NCI-H2196 treated with DMSO at 0.1 percent for 48 hours (cell line): ENCODE measurements at regions not wholly inside any gene's neighbourhood (a gene's known extent, or its start where the extent isn't known, plus 50 kb on each side); places are given as distances from the start of the nearest gene placed in this dataset.

Experiments used
- DNase-seq: peaks from one replicate; lab custom pipeline; 2025; ENCODE audit not compliant: unreplicated experiment; lab: John Stamatoyannopoulos, UW

DNA sequence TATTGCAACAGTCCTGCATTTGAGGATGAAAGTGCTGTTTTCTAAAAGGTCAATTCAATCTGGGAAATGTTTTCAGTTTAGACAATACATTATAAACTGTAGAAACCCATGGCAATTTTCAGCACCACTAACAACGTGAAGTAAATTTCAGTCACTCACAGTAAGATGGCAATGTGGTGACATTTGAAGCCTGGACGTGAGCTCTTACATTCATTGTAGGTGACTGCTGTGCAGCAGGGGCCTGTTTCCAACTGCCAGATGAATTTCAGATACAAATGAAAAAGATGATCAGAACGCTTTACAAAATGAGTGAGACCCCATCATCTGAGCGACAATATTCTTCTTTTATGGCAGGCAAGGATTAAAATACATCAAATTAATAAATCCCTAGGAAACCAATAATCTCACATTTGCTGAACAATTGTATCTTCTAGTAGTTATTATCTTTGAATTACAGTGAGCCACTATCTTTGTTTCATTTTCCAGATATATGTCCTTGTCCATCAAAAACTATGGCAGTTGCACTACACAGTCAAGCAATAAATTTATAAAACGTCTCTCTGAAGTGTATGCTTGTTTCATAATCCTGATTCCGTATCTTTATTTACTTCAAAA, 1816.8 kb downstream of the OLFM4 start:
- DNase-seq: no peak

DNA sequence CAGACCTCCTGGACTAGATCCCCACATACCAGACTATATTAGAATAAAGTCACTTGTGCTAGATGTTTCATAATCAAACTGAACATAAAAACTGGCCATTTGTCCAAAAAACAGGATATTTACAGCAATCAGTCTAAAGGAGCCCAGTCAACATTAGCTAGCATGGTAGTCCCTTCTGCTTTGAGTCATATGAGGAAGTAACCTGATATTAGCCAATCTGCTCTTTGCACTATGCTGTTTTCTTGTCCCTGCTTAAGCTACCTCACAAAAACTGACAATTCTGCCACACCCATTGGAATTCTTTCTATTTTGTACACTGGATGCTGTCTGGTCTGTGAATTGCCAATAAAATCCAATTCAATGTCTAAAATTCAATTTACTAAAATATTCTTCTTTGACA, 1824.2 kb downstream of the OLFM4 start:
- DNase-seq: no peak

DNA sequence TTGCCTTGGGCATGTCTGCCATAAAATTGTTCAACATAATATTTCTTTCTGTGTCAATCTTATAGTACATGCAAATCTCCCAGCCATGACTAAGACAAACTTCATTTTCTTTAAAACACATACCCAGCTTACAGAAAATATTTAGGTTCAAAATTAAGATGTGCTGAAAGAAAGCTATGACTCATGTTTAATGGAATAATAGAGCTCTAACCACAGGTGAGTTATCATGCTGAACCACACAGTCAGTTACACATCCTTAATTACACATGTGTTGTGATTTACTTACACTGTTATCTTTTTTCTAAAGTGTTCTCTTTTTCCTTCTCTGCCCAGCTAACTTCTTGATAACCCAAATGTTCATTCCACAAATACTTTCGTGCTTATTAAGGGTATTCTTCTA, 1831.2 kb downstream of the OLFM4 start:
- DNase-seq: no peak

DNA sequence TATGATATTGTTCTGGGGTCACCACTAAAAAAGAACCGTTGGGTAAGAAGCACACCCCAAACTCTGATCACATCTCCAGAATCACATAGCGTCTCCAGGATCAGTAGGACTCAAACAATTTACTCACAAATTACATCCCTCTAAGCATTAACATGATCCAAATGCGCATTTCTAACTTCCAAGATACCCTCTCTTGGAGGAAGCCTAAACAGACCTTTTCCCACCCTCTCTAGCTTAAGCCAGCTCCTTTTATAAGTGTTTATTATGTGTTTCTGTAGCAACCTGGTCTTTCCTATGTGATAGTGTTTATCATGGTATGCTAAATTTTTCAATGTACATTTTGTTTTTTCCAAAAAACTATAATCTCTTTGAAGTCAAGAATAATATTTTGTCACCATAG, 1846.5 kb downstream of the OLFM4 start:
- DNase-seq: no peak

DNA sequence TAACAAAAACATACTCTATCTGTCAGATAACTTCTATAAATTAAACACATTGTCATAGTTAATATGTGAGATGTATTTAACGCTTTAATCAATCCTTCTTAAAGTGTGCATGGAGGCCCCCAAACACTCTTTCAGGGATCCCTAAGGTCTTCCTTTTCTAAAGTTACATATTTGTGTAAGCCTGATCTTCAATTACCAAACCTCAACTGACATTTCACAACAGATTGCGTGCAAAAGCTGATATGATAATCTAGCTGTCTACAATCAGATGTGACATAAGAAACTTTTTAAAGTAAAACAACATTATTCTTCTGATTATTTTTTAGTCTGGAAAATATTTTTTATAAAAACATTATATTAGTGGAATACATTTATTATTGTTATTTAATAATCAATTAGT, 1850.4 kb downstream of the OLFM4 start:
- DNase-seq: no peak

DNA sequence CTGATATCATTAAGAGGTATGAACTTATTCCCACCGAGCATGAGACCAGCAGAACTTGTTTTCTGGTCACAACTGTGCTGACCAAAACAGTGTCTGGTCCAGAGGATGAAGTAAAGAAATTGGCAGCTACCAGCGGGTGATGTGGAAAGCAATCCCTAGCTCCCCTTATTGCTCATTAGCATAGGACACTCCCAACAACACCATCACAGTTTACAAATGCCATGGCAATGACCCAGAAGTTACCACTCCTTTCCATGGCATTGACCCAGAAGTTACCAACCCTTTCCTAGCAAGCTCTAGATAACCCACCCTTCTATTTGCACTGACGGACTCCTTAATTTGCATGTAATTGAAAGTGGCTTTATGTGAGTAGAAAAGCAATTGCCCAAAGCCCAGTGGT, 1856.1 kb downstream of the OLFM4 start:
- no peak for DNase-seq

DNA sequence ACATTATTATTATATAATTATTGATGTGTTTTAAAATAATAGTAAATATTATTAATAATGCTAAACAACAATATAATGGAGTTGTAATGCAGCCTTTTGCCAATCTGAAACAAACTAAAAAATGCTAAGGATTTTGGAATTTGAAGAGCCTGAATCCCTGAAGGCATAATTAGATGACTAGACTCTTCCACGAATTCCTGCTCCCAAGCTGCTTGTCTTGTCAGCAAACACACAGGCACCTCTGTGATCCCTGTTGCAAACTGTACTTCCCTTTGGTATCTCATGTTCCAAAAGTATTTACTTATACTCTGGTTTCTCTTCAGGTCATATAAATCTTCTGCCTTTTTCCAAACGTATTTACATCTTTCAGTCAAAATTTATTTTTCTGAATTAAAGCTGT, 1862.4 kb downstream of the OLFM4 start:
- no peak for DNase-seq

DNA sequence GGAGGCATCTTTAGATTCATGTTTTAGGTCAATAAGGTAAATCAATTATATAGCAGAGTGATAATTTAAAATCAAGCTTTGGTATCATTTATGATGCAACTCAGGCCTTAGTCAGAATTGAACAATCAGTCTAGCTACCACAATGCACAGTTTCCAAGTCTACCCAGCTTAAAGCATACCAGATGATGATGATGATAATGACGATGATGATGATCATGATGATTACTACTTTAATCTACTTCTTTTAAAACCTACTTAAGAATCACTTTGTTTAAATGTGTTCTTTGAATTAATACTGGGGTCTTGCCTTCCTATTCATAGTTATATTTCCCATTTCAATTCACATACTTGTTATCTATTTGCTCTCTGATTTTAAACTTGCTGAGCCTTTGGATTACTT, 1872.7 kb downstream of the OLFM4 start:
- DNase-seq: no peak

DNA sequence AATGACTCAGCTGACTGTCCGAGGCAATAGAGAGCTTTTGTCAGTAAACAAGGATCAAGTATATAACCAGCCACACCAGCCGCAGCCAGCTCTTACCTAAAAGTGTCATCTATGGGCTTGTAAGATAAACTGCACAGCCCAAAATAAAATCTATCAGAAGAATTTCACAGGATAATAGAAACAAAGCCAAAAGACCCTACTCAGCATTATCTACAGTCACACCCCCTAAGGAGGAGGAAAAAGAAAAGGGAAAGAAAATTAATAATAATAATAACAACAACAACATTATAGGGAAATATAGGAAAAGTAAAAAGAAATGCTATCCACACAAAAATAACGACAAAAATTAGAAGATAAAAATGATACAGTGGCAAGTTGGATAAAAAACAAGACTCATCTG, 1883.8 kb downstream of the OLFM4 start:
- DNase-seq: no peak

DNA sequence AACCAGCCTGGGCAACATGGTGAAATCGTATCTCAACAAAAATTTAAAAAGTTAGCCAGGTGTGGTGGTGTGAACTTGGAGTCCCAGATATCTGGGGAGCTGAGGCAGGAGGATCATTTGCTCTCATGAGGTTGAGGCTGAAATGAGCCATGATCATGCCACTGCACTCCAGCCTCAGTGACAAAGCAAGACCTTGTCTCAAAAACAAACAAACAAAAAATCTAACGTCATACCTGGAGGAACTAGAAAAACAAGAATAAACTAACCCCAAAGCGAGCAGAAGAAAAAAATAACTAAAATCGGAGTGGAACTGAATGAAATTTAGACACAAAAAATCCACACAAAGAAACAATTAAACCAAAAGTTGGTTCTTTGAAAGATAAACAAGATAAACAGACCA, 1885.1 kb downstream of the OLFM4 start:
- DNase-seq: no peak

DNA sequence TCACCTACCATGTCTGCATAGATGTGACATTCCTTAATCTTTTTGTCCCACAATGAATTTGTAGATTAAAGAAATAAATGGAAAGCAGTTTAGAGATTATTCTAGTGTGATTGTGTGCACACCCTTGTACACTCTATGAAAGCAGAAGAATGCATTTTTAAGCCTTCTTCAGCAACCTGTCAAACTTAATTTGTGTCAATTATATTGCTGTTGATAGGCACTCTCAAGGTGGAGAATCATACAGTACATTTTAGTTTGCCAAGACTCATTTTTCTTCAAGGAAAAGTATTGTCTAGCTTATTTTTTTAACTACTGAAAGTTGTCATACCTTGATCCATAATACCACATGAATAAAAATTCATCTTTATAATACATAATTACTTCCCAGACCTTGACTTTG, 1898.9 kb downstream of the OLFM4 start:
- no peak for DNase-seq

DNA sequence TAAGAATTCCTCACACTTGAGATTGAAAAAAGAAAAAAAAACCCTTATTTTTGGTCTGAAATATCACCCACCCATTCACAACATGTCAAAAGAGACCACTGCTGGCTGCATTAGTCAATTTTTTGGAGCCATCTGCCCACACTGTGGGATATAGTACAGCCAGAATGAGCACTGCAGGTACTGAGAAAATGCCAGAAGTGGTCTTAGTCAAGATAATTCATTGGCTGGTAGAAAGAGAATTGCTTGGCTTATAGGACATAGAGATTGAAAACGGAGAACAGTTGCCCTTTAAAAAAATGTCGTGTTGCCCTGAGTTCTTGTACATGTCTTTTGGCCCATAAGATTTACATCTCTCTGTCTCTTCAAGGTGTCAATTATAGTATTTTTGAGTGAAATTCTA, 1899.5 kb downstream of the OLFM4 start:
- DNase-seq: no peak

DNA sequence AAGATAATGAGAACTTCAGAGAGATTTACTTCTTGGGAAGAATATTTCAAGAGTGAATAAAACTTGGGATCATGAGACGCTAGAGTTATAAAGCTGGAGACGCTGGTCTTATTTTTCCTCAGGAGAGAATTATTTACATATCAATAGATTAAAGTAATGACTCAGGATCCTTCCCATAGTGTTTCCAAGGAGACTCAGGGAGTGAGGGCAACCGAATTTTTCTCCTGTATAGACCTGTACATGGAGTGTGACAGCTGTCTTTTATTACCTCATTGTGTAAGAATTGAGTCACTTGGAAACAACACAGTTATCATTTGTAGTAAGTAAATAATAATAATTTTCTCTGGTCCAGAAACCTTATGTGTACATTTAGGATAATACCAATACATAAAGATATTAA, 1905.5 kb downstream of the OLFM4 start:
- DNase-seq: no peak

DNA sequence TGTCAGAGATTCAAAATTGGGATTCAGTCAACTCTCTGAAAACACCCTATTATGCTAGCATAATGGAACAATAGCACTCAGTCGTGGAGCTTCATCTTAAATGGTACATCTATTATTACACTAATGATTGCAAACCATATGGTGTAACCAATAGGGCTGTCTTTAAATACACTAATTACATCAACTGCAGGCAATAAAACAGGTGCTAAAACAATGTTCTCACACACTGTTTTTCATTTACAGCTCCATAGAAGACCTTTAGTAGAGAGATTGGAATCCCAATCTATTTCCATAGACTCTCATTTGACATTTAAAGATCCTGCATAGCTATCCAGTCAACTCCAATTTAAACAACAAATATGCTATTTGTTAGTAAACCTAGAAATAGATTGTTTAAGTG, 1917.4 kb downstream of the OLFM4 start:
- no peak for DNase-seq

DNA sequence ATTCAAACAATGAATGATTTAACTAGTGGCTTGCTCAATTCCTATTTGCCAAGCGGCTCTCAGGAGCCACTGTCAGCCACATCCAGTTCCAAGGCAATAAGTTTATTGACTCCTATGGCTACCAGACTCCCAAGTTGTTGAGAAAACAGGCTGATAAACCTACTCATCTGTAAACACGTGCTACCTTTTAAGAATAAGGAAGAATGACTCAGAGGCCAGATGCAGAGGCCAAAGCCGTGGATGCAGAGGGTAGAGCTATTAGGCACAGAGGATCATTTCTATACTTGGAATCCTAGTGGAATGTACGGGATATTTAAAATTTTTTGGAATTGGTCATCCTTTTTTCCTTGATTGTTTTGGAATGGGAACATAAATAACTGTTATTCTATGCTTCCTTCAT, 1921.1 kb downstream of the OLFM4 start:
- no peak for DNase-seq

DNA sequence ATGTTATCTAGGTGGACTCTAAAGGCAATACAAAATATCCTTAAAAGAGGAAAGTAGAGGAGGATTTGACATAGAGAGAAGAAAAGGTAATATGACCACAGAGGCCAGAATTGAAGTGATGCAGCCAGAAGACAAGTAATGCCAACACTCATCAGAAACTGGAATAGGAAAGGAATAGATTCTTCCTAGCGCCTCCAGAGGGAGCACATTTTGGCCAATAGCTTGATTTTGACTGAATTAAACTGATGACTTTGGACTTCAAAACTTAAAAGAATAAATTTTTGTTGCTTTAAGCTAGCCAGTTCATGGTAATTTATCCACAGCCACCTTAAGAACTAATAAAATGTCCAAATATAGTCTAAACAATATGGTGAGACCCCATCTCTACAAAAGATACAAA, 1921.9 kb downstream of the OLFM4 start:
- DNase-seq: no peak

DNA sequence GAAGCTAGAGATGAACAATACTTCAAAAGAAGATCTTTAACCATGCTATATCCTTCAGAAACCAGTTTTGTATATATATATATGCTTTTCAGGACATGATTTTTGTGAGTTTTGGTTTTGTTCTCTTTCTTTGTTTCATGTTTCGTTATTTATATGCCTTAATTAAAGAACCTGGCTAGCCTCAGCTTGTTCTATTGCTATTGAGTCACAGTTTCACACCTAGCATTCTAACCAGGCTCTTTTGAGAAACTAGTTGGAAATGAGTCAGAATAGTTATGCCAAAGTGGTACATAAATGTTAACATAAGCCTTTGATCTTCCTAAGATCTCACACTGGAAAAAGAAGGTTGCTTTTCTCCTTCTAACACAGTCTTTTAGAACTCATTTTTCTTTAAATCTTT, 1925.2 kb downstream of the OLFM4 start:
- DNase-seq: no peak

DNA sequence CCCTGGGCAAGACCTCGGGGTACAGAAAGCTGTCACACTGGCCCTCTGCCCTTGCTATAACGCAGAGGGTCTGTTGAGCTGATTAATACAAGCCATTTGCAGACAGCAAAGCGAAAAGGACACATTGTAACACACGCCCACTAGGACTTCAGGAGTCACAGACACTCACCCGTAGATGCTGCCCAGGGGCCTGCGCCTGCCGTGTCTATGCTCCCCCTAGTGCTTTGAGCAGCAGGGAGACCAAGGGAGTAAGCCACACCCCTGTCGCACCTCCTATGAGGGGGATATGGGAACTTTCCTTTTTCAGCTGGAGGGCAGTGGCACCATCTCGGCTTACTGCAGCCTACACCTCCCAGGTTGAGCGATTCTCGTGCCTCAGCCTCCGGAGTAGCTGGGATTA, 1930.2 kb downstream of the OLFM4 start:
- no peak for DNase-seq

DNA sequence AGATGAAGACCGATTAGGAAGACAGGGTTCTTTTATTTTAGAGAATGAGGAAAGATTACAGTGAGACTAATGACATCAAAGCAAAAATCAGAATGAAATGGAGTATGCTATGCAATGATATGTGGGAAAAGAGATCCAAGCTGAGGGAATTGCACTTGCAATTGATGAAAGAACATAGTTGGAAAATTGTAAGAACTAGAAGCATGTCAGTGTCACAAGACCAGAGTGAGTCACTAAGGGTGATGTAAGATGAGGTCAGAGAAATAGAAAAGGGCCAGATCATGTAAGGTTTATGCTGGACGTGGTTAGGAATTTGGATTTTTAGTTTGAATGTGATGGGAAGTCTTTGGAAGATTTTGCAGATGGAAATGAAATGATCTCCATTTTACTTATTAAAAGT, 1937.3 kb downstream of the OLFM4 start:
- DNase-seq: no peak

DNA sequence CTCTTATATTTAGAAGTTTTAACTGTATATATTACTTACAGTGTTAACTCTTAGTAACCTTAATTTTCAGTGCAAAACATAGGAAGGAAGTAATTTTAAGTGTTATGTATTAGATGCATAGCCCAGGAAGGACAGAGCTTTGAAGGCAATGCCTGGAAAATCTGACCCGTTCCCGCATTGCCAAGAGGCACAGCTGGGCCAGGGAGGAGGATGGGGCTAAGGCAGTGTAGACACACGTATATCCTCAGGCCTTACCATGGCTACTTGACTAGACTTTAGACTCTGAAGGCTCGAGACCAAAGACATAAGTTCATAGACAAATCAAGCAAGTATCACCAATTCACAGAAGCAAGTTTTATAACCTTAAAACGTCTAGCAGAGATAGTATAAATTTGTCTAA, 1944.2 kb downstream of the OLFM4 start:
- no peak for DNase-seq

DNA sequence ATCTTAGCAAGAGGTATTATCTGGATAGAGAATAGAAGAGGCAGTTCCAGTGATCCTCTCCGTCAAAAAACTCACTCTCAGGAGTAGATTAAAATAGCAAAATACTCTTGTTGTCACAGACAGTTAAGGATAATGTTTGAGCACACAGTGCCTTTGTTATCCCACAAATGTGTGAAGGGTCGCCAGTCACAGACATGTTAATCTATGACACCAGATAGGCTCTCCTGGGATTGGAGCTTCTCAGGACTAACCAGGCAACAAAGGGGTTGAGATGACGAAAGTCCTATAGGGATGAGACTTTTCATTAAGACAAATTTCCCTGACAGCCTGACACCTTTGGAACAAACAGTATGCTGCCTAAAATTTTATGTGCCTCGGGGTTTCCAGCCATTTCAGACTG, 1947.1 kb downstream of the OLFM4 start:
- no peak for DNase-seq

DNA sequence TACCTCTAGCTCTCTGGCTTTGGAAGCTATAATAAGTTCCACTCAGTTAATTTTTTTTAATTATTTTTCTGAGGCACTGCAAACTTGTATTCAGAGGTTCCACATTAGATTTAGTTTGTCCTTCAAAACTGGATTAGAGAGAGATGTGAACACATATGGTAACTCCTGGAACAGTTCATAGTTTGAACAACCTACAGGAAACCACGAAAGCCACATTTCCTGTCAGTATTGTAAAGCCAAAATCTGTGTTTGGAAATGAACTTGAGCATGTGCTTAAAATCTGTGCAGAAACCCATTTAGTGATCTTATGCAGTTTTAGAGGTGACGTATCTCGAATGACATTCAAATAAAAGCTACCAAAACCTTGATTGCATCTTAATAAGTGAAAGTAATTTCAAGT, 1952.0 kb downstream of the OLFM4 start:
- DNase-seq: no peak

DNA sequence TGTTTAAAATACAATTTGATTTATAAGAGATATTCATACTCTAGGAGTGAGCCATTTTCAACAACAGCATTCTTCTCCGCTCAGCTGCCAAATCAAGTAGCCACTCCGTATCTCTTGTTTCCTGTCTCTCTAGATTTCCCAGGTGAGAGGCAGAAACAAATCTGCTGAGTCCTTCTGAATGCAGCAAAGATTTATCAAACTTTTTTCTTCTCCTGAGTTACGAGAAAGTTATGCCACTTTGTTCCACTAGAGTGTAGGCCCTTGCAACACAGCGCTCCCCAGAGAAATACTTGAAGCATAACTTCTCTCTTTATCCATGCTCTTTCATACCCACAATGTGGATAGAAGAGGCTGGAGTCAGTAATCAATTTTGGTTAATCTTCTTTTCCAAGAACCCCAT, 1960.8 kb downstream of the OLFM4 start:
- no peak for DNase-seq

DNA sequence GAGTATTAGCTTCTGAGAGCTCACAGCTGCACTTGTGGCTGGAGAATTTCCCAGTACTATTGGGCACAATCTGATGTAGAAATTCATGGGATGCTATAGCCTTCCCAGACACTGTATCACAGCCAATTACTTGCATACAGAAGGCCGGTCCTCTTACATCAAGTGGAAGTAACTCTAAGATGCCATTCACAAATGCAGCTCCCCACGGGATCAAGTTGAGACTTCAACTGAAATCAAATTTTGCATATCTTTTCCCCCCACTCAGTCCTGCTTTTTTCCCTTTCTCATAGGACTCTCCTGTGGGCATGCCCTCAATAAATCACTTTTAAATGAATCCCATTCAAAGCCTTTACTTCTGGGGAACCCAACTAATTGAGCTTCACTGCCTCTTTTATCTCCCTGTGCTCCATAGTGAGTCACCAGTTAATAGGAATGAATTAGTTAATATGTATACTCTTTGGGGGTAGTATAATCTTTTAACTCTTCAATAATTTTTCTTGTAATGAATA, 1970.8 kb downstream of the OLFM4 start:
- DNase-seq: no peak
